Smooth muscle cell (in vitro differentiated cells): ENCODE measurements at regions not wholly inside any gene's neighbourhood (a gene's known extent, or its start where the extent isn't known, plus 50 kb on each side); places are given as distances from the start of the nearest gene placed in this dataset.

Source experiments
- DNase-seq: peaks from one replicate; lab custom pipeline; 2025; ENCODE audit not compliant: unreplicated experiment; lab: John Stamatoyannopoulos, UW
- H2AFZ ChIP-seq: fragments of 200-600 bp; sonication (generic); 2 replicates; pipeline ENCODE4 v1.6.0; 2016; ENCODE audit warnings: antibody characterized with exemption, low read depth, mild to moderate bottlenecking
- H3F3A ChIP-seq: fragments of 200-600 bp; sonication (generic); 2 replicates; pipeline ENCODE4 v1.6.0; 2017; ENCODE audit warnings: antibody characterized with exemption, low read depth
- H3K27ac ChIP-seq: fragments of 200-600 bp; sonication (generic); 2 replicates; pipeline ENCODE4 v1.5.1; 2016; ENCODE audit warnings: low read depth, mild to moderate bottlenecking
- H3K27me3 ChIP-seq: fragments of 200-600 bp; sonication (generic); 2 replicates; pipeline ENCODE4 v1.6.1; 2016; ENCODE audit warnings: low read depth, mild to moderate bottlenecking
- H3K36me3 ChIP-seq: fragments of 200-600 bp; sonication (generic); 2 replicates; pipeline ENCODE4 v1.5.1; 2016; ENCODE audit warnings: low read depth
- H3K4me1 ChIP-seq: fragments of 200-600 bp; sonication (generic); 2 replicates; pipeline ENCODE4 v1.5.1; 2016; ENCODE audit warnings: low read depth
- H3K4me2 ChIP-seq: fragments of 200-600 bp; sonication (generic); 2 replicates; pipeline ENCODE4 v1.6.0; 2016; ENCODE audit warnings: mild to moderate bottlenecking
- H3K4me3 ChIP-seq: fragments of 200-600 bp; sonication (generic); 2 replicates; pipeline ENCODE4 v1.5.1; 2016; ENCODE audit warnings: mild to moderate bottlenecking
- H3K79me2 ChIP-seq: fragments of 200-600 bp; sonication (generic); 2 replicates; pipeline ENCODE4 v1.6.0; 2016; ENCODE audit warnings: low read depth, mild to moderate bottlenecking
- H3K9ac ChIP-seq: fragments of 200-600 bp; sonication (generic); 2 replicates; pipeline ENCODE4 v1.6.0; 2016; ENCODE audit warnings: low read depth
- H3K9me3 ChIP-seq: fragments of 200-600 bp; sonication (generic); replicated peaks from 2 replicates; pipeline ENCODE4 v1.5.1; 2016; ENCODE audit warnings: low read depth
- H4K20me1 ChIP-seq: fragments of 200-600 bp; sonication (generic); 2 replicates; pipeline ENCODE4 v1.6.0; 2016; ENCODE audit warnings: low read depth
- WGBS: methylation state at CpG from one replicate; pipeline ENCODE4 v1.1.7; 2016; ENCODE audit warnings: low lambda C conversion rate; 5-methylcytosine and 5-hydroxymethylcytosine counted together
- TF ChIP-seq, protein P1 (sequence below): fragments of 200-600 bp; sonication (generic); IDR thresholded peaks from 2 replicates; pipeline ENCODE4 v1.5.1; 2017; ENCODE audit warnings: borderline replicate concordance, mild to moderate bottlenecking, antibody characterized with exemption; ENCODE audit not compliant: insufficient read depth, poor library complexity, severe bottlenecking

- H3K9me3 ChIP-seq = no peaks in the 10 kb centered on the region
- H4K20me1 ChIP-seq = no peaks in the 10 kb centered on the region
- no peaks in the 10 kb centered on the region for H3K27me3 ChIP-seq
- no peak overlapping the region for H3K4me2 ChIP-seq
- TF ChIP-seq, protein P1, sequence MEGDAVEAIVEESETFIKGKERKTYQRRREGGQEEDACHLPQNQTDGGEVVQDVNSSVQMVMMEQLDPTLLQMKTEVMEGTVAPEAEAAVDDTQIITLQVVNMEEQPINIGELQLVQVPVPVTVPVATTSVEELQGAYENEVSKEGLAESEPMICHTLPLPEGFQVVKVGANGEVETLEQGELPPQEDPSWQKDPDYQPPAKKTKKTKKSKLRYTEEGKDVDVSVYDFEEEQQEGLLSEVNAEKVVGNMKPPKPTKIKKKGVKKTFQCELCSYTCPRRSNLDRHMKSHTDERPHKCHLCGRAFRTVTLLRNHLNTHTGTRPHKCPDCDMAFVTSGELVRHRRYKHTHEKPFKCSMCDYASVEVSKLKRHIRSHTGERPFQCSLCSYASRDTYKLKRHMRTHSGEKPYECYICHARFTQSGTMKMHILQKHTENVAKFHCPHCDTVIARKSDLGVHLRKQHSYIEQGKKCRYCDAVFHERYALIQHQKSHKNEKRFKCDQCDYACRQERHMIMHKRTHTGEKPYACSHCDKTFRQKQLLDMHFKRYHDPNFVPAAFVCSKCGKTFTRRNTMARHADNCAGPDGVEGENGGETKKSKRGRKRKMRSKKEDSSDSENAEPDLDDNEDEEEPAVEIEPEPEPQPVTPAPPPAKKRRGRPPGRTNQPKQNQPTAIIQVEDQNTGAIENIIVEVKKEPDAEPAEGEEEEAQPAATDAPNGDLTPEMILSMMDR = no peak
- H3K4me3 ChIP-seq = no peak overlapping the region
- no peak overlapping the region for H3K27ac ChIP-seq
- no peaks in the 10 kb centered on the region for H3F3A ChIP-seq
- no peaks in the 10 kb centered on the region for H3K36me3 ChIP-seq
- 84% methylated on average over 3 of the region's 3 CpGs for WGBS
- no peak overlapping the region for H3K9ac ChIP-seq
- H3K4me1 ChIP-seq = no peaks in the 10 kb centered on the region
- no peak for DNase-seq
- H2AFZ ChIP-seq = no peak overlapping the region
- H3K79me2 ChIP-seq = no peaks in the 10 kb centered on the region
These were observed 120.5 kb upstream of the RASSF8 start for GRCh38 chr12:25838007-25838406.

DNA sequence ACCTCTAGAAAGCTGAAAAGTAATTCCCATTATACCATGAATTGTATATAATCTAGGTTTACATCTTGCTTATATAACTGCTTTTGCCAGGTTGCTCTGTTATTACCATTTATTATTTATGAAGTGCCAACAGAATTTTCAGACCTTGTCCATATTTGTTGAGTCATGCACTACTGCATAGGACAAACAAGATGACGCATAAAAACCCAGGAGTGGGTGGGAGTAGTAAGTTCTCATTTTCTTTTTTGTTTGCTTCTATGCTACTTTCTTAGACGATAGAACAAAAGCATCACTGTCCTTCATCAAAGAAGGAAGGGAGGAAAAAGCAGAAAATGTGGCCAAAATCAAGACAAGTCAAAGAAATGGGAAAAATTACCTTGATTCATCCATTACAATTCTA, 119.0 kb upstream of the RASSF8 start:
- H3K4me2 ChIP-seq = no peak overlapping the region
- no peaks in the 10 kb centered on the region for H4K20me1 ChIP-seq
- H3F3A ChIP-seq = no peaks in the 10 kb centered on the region
- no peaks in the 10 kb centered on the region for H3K36me3 ChIP-seq
- H3K79me2 ChIP-seq = no peaks in the 10 kb centered on the region
- H3K27me3 ChIP-seq = no peaks in the 10 kb centered on the region
- H3K9me3 ChIP-seq = no peaks in the 10 kb centered on the region
- TF ChIP-seq, protein P1 = no peak
- H2AFZ ChIP-seq = peak overlapping the region; percentile 43
- H3K9ac ChIP-seq = no peak overlapping the region
- DNase-seq = no peak
- H3K4me3 ChIP-seq = no peak overlapping the region
- WGBS = 44% methylated on average over 2 of the region's 2 CpGs
- H3K4me1 ChIP-seq = no peaks in the 10 kb centered on the region
- peak overlapping the region; percentile 47 for H3K27ac ChIP-seq

GRCh38 chr12:25840678-25841465, 117.6 kb upstream of the RASSF8 start:
- no peak for DNase-seq
- WGBS = 68% methylated on average over 10 of the region's 10 CpGs
- Histone ChIP-seq H3K36me3 (no peaks in the 10 kb centered on the region), H3F3A (no peaks in the 10 kb centered on the region), H3K4me1 (no peaks in the 10 kb centered on the region), H3K4me2 (no peak overlapping the region), H3K27me3 (no peaks in the 10 kb centered on the region), H2AFZ (no peak overlapping the region), H4K20me1 (no peaks in the 10 kb centered on the region), H3K27ac (peak overlapping the region; percentile 58), H3K9ac (no peak overlapping the region), H3K79me2 (no peaks in the 10 kb centered on the region), H3K4me3 (no peak overlapping the region), H3K9me3 (no peaks in the 10 kb centered on the region)
- TF ChIP-seq, protein P1 = no peak

GRCh38 chr12:25842254-25842653, 116.2 kb upstream of the RASSF8 start:
- 89% methylated on average over 5 of the region's 5 CpGs for WGBS
- H3K36me3 ChIP-seq = no peaks in the 10 kb centered on the region
- no peak overlapping the region for H2AFZ ChIP-seq
- no peaks in the 10 kb centered on the region for H3F3A ChIP-seq
- no peak for DNase-seq
- H3K4me2 ChIP-seq = no peak overlapping the region
- no peak overlapping the region for H3K27ac ChIP-seq
- no peaks in the 10 kb centered on the region for H3K79me2 ChIP-seq
- no peak overlapping the region for H3K4me3 ChIP-seq
- H3K9me3 ChIP-seq = no peaks in the 10 kb centered on the region
- H3K9ac ChIP-seq = no peak overlapping the region
- TF ChIP-seq, protein P1 = no peak
- H4K20me1 ChIP-seq = no peaks in the 10 kb centered on the region
- H3K27me3 ChIP-seq = no peaks in the 10 kb centered on the region
- H3K4me1 ChIP-seq = no peaks in the 10 kb centered on the region
